ENCODE measurements at regions not wholly inside any gene's neighbourhood (a gene's known extent, or its start where the extent isn't known, plus 50 kb on each side); places are given as distances from the start of the nearest gene placed in this dataset.

GRCh38 chr1:213385806-213386324 lies 334.8 kb downstream of the RPS6KC1 start:
- Mint-ChIP-seq H3K27me3 (ENCODE audit: low read depth) (no peaks in the 10 kb centered on the region), H3K36me3 (no peaks in the 10 kb centered on the region), H3K4me3 (no peak overlapping the region), H3K9me3 (no peaks in the 10 kb centered on the region), H3K4me1 (peaks cover 8% of the 10 kb centered on the region), H3K27ac (no peak overlapping the region)
- DNase-seq (ENCODE audit: low spot score) = no peak
- TF ChIP-seq MAX (CRISPR knock-in tag; IDR thresholded peaks at IDR 0.05) = no peak
- TF ChIP-seq ZNF317 (CRISPR knock-in tag; IDR thresholded peaks at IDR 0.05; ENCODE audit: borderline replicate concordance, low read depth) = no peak
- no peak for TF ChIP-seq NFE2L1 (CRISPR knock-in tag; IDR thresholded peaks at IDR 0.05)
- no peak for TF ChIP-seq ERG (CRISPR knock-in tag; IDR thresholded peaks at IDR 0.05)
- no peak for TF ChIP-seq ZNF138 (CRISPR knock-in tag; conservative IDR thresholded peaks at IDR 0.05)
- TF ChIP-seq CREM (CRISPR knock-in tag; IDR thresholded peaks at IDR 0.05) = no peak
- TF ChIP-seq ZBTB43 (CRISPR knock-in tag; IDR thresholded peaks at IDR 0.05) = no peak
- TF ChIP-seq JUN (CRISPR knock-in tag; IDR thresholded peaks at IDR 0.05) = no peak
- TF ChIP-seq GTF2I (CRISPR knock-in tag; conservative IDR thresholded peaks at IDR 0.05) = no peak
- no peak for TF ChIP-seq NFATC4 (CRISPR knock-in tag; IDR thresholded peaks at IDR 0.05)
- no peak for TF ChIP-seq ZNF121 (CRISPR knock-in tag; IDR thresholded peaks at IDR 0.05)
- TF ChIP-seq E2F1 (CRISPR knock-in tag; IDR thresholded peaks at IDR 0.05) = no peak
- no peak for TF ChIP-seq GABPB1 (CRISPR knock-in tag; IDR thresholded peaks at IDR 0.05)
- no peak for TF ChIP-seq PREB (CRISPR knock-in tag; IDR thresholded peaks at IDR 0.05; ENCODE audit: borderline replicate concordance)
- no peak for TF ChIP-seq SMAD3 (CRISPR knock-in tag; IDR thresholded peaks at IDR 0.05; ENCODE audit: borderline replicate concordance)
- TF ChIP-seq AR (CRISPR knock-in tag; IDR thresholded peaks at IDR 0.05) = no peak
- TF ChIP-seq ZNF396 (CRISPR knock-in tag; IDR thresholded peaks at IDR 0.05; ENCODE audit: borderline replicate concordance) = no peak
- TF ChIP-seq AFF4 (CRISPR knock-in tag; IDR thresholded peaks at IDR 0.05; ENCODE audit: borderline replicate concordance) = no peak
- TF ChIP-seq KAT7 (CRISPR knock-in tag; IDR thresholded peaks at IDR 0.05; ENCODE audit: borderline replicate concordance) = no peak
- ATAC-seq = no peak
- ChIA-PET CTCF (no interaction called here), POLR2A (no interaction called here)
